HG02763 (cell line): ENCODE measurements at regions not wholly inside any gene's neighbourhood (a gene's known extent, or its start where the extent isn't known, plus 50 kb on each side); places are given as distances from the start of the nearest gene placed in this dataset.
"Not testable (repeated sequence)": the region's sequence is repeated elsewhere in the genome, so short reads cannot be mapped to it uniquely, and the experiment has no call there.

ENCODE experiments used
- ATAC-seq: cut with Tn5 transposase; IDR thresholded peaks from one replicate; pipeline ENCODE4 v1.9.1; 2021; ENCODE audit warnings: mild to moderate bottlenecking, moderate library complexity; ENCODE audit not compliant: unreplicated experiment

DNA sequence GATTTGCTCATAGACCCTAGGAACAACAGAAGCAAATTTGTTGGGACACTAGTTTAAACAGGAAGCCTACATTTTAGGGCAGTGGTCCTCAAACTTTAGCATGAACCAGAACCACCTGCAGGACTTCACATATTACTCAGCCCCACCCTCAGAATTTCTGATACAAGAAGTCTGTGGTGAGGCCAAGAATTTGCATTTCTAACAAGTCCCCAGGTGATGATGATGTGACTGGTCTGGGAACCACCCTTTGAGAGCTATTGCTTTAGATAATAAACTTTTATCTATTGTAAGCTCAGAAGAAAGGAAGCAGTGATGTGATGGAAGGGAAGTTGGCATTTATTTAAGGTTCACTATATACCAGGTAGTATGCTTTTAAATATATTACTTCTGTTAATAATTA, 194.0 kb downstream of the FAM181B start:
- ATAC-seq: peak; percentile 57

DNA sequence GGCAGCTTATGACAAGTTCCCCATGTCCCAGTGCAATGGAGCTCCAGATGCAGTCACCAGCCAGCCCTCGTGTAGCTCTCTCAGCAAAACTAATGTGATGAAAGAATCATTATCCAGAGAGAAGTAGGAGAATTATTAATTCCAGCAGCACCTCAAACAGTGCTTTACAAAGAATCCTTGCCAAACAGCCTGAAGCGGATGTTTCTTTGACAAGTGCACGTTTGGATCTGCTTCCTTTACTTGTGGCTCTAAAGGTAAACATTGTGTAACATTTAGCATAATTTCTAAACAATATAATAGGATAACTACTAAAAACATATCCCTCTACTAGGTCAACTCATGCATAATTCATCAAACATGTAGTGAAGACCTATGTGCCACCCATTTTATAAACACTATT, 197.0 kb downstream of the FAM181B start:
- ATAC-seq: no peak

DNA sequence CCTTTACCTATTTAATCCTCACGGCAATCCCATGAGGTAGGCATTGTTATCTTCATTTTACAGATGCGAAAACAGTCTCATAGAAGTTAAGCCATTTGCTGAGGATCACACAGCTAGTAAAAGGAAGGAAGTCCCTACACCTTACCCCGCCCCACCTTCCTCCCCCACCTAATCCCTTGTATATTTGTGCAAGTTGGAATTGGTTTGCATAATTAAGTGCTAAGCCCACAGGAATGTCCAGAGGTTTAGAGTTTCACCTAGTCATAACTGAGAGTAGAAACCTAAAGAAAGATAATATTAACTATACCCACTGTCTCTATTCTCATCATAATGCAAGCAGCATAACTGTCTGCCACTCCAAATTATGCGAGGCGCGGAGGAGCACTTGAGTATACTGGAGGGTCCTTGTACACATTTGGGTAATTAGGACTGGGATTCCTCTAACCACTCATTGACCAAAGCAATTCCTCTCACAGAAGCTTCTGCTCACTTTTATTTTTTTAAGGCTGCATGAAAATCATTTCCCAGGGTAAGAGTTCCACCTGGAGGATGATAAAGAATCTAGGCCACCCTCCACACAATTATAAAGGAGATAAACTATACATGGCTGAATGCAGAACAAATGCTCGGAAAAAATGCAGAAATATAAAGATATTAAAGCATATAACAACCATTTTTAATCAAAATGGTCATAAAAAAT, 199.9 kb downstream of the FAM181B start:
- no peak for ATAC-seq

DNA sequence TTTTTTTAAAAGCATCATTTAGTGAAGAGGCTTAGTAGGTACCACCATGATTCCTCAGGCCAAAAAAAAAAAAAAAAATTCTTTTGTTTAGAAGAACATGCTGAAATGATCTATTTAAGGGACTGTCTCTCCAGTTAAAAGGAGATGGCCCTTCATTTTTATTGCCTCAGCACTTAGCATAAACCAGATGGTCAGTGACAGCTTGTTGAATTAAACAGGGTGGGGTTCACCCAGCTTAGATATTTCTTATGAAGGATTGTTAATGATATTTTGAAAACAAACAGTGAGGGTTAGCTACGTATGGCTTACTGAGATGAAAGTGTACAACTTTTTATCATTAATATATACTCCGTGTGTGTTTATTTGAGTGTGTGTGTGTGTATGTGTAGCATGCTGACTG, 203.7 kb downstream of the FAM181B start:
- ATAC-seq: no peak

DNA sequence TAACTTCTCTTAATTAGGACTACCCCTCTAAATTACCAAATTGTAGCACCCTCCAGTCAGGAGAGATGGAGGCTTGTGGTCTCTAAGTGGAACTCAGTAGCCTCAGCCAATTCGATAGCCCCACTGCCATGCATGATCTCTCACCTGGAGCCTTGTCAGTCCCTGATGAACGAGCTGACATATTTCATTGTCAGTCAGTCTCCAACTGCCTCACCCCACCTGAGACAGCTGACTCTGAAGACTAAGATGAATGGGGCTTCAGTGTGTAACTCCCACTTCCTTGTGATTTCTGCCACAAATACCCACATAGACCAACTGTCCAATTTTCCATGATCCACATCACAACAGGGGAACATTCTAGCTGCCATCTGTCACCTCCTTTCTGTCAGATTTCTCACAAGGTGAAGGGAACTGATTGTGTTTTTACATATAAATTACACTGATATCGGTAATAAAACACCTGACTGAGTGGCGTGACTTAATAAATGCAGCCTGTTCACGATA, 206.5 kb downstream of the FAM181B start:
- no peak for ATAC-seq

DNA sequence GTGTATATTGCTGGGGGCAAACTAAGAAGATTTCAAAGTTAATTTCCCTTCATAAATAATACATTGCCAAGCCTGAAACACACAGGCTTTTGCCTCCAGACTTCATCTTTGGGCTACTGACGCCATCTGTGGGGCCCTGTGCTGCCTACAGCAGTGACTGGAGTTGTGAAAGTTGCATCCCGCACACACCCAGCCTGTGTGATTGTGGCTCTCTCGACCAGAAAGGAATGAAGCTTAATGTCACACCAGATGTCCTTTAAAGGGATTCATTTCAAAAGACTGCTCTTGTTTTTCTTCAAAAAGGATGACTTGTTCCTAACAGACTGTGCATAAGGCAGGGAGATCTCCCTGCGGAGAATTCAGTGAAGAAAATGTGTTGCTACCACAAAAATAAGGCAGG, 210.5 kb downstream of the FAM181B start:
- ATAC-seq: no peak

DNA sequence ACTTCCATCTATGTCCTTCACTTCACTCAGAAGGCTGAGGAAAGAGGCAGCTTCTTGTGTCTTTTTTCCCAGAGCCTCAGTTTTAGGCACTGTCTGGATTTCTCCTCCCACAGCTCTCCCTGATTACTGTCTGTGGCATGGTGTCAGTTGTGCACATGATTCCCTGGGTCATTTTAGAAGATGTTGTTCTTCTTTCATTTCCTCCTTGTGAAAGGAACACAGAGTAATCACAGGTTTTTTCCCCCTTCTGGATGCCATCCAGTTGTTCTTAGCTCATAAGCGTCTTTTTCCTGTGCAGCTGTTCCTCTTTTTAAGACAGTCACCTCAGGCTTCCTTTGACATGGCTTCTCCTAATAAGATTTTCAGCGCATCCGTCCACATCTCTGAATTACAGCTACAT, 212.2 kb downstream of the FAM181B start:
- no peak for ATAC-seq

DNA sequence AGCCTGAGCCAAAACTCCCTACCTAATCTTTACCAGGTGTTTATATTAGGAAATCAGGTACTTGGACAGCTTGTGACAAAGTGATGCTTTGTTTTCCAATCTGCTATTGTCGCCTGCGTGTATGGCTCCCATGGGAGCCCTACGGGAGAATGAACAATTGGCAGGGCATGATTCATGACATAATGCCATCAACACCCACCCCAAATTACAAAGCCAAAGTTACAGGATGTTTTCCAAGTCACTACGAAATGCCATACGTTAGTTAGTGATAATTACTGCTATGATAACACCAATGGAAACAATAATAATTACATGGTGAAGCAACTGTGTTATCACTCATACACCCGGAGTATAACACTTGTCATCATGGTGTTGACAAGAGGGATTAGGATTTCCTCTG, 226.4 kb downstream of the FAM181B start:
- no peak for ATAC-seq

DNA sequence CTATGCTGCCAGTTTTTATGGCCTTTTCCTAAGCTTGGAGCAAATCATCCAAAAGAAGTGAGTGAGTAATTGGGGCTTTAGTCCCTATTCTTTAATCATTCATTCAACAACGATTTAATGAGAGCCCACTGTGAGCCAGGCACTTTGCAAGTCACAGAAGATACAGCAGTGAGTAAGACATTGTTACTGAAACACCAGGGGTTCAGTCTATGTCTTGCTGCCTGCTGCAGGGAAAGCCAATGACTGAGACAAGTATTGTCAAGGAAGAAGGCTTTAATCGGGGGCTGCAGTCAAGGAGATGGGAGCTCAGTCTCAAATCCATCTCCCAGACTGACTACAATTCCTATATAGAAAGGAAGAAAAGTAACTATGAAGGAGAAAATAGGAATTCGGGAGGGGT, 228.3 kb downstream of the FAM181B start:
- no peak for ATAC-seq

DNA sequence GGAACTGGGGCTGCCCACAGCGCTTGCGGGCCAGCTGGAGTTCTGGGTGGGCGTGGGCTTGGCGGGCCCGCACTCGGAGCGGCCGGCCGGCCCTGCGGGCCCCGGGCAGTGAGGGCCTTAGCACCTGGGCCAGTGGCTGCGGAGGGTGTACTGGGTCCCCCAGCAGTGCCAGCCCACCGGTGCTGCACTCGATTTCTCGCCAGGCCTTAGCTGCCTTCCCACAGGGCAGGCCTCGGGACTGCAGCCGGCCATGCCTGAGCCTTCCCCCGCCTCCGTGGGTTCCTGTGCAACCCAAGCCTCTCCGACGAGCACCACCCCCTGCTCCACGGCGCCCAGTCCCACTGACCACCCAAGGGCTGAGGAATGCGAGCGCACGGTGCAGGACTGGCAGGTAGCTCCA, 232.5 kb downstream of the FAM181B start:
- ATAC-seq: not testable (repeated sequence)

DNA sequence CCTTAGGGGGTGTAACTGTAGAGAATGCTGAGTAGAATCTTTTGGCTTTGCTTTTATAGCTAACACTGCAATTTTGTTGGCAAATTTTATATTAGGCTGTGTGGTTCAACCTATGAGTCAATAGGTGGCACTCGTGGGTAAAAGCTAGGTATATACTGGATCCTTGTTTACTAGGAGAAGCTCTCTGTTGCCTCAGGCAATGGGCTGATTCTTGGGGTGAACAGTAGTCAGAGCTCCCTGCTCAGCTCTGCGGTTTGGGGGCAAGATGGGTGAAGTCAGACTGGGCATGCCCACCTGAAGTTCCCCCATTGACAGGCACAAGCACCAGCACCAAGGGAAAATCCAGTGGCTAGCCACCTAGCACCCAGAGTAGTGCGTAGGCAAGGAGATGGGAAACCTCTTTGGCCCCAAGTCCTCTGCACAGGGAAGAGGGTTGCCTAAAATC, 238.7 kb downstream of the FAM181B start:
- ATAC-seq: no peak

DNA sequence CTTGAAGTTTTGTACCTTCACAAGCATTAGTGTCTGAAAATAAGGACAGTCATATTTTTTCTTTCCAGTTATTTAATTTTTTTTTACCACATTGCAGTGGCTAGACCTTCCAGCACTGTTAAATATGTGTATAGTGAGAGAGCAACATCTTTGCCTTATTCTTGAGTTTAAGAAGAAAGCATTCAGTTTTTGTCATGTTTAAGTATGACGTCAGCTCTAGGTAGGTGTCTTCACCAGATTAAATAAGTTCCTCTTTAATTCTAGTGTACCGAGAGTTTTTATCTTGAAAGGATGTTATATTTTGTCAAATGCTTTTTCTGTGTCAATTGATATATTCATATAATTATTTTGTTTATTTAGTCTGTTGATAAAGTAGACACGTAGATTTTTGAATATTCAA, 258.8 kb downstream of the FAM181B start:
- ATAC-seq: no peak

DNA sequence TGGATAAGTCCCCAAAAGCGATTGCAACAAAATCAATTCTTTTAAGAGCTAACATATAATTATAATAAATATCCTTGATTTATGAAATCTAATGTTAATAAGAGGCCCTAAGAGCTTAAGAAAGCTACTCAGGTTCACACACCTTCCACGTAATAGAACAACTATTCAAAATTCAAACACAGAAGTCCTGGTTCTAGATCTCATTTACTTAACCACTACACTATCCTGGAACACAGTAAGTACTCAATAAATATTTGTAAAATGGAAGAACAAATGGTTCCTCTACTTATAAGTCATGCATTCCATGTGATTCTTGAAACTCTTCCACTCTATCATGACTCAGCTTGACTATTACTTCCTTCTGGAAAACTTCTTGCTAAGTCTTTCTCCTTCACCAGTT, 268.2 kb downstream of the FAM181B start:
- no peak for ATAC-seq

DNA sequence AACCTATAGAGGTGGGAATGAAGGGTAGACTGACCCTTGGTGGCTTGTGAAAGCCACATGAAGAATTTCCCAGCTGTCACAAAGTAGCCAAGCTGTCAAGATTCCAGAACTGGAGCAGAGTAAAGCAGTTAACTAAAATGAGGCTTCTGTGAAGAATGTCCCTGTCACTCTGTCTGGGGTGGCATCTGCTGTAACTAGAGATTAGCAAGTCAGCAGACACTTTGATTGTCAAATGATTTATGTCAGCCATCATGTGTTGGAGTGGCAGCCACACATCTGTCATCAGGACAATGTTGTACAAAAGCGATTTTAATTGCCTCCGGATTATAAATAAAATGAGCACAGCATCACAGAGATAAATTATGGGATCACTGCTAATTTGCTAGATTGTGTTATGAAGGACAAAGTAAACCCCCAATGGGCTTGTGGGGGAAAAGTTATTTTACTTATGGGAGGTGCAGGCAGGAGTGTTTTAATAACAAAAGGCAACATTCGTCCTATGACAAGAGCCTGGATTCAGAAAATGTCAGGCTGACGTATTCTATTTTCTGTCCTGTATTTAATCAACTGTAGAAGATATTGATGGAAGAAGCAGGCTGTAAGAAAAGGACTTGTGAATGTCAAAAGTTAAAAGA, 270.9 kb downstream of the FAM181B start:
- no peak for ATAC-seq

DNA sequence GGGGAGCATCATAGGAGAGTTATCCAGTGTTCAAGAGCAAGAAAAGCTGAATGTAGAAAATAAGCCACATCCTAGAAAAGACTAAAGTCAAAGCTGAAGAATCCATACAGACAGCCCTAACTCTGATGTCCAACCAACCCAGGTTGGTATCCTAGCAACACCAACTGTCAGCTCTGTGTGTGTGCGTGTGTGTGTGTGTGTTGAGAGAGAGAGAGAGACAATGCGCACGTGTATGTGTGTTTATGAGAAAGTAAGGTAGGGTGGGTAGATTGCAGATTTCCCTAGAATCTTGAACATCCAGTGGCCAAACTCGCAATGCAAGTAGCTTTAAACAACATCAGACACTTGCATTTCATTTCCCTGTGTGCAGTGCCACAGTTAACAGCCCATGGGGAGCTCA, 274.9 kb downstream of the FAM181B start:
- ATAC-seq: no peak

DNA sequence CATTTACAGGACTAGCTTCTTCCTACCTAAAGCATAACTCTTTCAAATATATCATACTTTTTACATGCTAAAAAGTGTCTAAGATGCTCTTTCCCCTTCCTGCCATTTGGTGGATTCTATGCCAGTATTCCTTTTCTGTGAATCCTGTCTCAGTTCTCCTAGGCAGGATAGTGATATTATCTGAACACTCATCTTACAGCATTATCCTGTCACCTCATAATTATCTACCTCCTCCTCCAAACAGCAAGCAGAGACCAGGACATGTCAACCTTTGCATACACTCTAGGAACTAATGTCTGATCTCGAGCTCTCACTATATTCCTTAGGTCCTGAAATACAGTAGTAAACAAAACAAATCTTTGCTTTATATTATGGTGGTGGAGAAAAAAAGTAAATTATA, 275.5 kb downstream of the FAM181B start:
- no peak for ATAC-seq

DNA sequence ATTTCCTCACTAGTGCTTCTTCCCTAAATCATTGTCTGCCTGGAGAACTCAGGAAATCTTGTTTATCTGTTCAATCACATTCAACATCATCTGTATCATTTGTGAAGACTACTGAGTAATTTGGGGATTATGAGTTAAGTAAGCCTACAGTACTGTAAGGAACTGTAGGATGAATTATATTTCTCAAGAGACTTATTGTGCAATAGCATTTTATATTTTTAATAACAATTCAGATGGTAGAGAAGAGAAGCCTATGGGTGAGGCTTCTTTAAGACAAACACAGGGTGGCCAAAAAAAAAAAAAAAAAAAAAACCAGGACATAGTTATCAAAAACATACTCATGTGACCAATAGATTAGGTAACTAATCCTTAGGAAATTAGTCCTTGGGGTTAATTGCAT, 282.7 kb downstream of the FAM181B start:
- ATAC-seq: no peak

DNA sequence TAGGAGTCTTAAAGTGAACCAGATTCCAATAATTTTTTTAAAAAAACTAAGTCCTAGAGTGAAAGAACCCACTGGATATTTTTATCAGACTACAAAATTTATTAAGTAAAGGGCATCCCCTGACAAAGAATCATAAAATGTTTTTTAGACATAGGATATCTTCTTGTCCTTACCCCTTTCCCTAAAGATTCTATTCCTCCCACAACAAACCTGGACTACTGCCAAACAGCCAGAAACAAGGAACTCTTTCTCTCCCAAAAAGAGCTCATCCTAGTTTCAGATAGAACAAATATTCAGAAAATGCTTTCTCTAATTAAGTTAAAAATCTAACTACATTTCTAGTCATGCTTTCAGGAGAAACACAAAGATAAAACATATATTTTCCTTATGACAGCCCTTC, 327.1 kb downstream of the FAM181B start:
- no peak for ATAC-seq

DNA sequence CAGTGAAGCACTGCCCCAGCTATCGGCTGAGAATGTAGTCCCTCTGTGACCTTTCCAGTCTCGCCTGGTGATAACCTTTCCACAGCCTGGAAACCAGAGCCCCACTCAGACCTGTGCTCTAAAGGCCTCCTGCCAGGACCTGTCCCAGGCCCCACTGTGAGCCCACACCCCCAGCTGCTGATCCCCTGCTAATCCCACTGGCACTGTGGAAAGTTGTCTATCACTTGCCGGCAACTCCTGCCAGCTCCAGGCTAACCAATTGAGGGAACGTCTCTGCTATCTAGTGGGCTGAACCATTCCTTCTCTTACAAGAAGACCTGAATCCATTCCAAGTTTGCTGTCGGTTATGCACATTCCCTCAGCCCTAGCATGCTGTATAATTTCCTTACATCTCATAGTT, 328.2 kb downstream of the FAM181B start:
- ATAC-seq: no peak

DNA sequence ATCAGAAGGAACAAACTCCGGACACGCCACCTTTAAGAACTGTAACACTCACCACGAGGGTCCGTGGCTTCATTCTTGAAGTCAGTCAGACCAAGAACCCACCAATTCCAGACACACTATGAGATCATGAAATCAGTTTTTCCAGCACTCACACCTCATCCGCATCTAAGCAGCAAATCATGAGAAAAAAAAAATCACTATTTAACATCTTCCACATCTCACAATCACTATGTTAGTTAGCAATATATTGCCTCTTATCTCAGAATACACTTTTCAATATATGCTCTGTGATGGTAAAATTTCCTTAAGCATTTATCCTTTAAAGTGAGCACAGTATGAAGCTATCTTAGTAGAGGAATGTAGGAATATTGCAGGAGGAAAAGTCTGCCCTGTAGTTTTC, 328.7 kb downstream of the FAM181B start:
- ATAC-seq: no peak

DNA sequence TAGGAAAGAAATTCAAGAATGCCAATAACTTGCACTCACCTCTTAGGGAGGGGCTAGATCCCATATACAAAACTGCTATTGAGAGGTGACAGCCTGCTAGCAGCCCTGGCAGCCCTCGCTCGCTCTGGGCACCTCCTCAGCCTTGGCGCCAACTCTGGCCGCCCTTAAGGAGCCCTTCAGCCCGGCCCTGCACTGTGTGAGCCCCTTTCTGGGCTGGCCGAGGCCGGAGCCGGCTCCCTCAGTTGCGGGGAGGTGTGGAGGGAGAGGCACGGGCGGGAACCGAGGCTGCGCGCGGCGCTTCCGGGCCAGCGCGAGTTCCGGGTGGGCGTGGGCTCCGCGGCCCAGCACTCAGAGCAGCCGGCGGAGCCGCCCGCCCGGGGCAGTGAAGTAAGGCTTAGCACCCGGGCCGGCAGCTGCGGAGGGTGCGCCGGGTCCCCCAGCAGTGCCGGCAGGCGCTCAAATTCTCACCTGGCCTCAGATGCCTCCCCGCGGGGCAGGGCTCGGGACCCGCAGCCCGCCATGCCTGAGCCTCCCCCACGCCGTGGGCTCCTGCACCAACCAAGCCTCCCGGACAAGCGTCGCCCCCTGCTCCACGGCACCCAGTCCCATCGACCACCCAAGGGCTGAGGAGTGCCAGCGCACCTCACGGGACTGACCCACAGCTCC, 329.9 kb downstream of the FAM181B start:
- ATAC-seq: no peak

DNA sequence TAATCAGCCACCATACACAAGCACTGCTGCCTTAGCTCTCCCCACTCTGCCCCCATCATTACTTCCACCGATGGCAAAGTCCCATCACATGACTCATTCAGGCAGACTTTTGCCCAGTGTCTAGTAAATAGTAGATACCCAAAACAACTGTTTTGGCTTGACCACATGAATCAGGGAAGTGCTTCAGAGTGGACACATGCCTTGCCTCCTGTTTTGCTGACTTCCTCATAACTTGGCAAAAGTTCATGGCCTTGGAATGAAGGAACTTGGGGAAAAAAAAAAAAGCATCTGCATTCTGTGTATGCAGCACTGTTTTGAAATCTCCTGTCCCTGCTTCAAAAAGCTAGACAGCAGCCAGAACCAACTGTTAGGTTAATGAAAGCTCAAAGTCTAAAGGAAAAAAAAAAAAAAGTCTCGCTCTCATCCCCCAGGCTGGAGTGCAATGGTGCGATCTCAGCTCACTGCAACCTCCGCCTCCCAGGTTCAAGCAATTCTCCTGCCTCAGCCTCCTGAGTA, 335.3 kb downstream of the FAM181B start:
- no peak for ATAC-seq
